Peyer's patch (tissue), 4 donors: ENCODE measurements at regions not wholly inside any gene's neighbourhood (a gene's known extent, or its start where the extent isn't known, plus 50 kb on each side); places are given as distances from the start of the nearest gene placed in this dataset.

Experiments used
- CTCF ChIP-seq, 6 experiments: fragments of 450-650 bp in 4 of 6; fragments of 200-600 bp in 2 of 6; sonication (generic) in 1 of 6; IDR thresholded peaks; one replicate each; pipeline ENCODE4 v1.5.1; 2017 to 2019; ENCODE audit warnings: antibody characterized with exemption in 6 of 6, mild to moderate bottlenecking in 3 of 6, moderate library complexity in 1 of 6
- POLR2A ChIP-seq, 2 donors: fragments of 450-650 bp; IDR thresholded peaks; one replicate each; pipeline ENCODE4 v1.5.1; 2017; ENCODE audit warnings: antibody characterized with exemption in 2 of 2, mild to moderate bottlenecking in 2 of 2, moderate library complexity in 2 of 2

GRCh38 chr16:85286951-85287814 lies 174.9 kb upstream of the CIBAR2 start:
- TF ChIP-seq CTCF (IDR thresholded peaks at IDR 0.05) (no peak), POLR2A (IDR thresholded peaks at IDR 0.05) (no peak)
